Loucy (cell line): ENCODE measurements at regions not wholly inside any gene's neighbourhood (a gene's known extent, or its start where the extent isn't known, plus 50 kb on each side); places are given as distances from the start of the nearest gene placed in this dataset.

Source experiments
- EZH2phosphoT487 ChIP-seq: fragments of 200-600 bp; IDR thresholded peaks from 2 replicates; pipeline ENCODE4 v1.6.1; 2018; ENCODE audit warnings: antibody characterized with exemption, mild to moderate bottlenecking, moderate library complexity, borderline replicate concordance
- TF ChIP-seq, protein P1 (sequence below): fragments of 200-600 bp; sonication (generic); conservative IDR thresholded peaks from 2 replicates; pipeline ENCODE4 v1.5.1; 2014; ENCODE audit warnings: mild to moderate bottlenecking, antibody characterized with exemption, low read length

DNA sequence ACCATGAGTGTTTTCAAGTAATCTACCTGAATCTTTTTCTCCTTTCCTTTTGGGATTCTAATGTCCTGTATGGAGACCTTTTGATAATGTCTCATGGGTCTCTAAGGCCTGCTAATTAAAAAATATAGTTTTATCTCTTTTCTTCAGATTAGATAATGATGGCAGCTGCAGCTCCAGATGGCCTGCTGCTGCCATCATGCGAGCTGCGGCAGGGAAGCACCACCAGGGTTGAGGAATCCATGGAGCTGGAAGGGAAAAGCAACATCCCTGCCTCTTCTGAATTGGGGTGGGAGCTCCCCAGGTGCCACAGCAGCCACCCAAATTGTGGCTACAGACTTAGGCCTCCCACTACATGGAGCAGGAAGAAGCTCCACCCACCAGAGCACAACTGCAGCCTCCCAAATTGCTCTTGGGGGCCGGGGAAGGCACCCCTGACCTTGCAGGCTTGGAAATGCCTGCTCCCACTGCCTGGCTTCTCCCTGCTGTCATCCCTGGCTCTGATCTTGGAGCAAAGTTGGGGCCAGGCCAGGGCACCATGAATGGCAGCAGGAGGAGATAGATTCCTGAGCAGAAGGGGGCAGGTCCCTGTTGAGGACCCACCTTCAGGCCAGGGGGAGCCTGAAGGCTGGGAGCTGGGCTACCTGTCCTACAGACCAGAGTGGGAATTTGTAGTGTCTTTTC, 189.6 kb upstream of the MAN1A1 start:
- no peak for TF ChIP-seq EZH2phosphoT487
- TF ChIP-seq, protein P1, sequence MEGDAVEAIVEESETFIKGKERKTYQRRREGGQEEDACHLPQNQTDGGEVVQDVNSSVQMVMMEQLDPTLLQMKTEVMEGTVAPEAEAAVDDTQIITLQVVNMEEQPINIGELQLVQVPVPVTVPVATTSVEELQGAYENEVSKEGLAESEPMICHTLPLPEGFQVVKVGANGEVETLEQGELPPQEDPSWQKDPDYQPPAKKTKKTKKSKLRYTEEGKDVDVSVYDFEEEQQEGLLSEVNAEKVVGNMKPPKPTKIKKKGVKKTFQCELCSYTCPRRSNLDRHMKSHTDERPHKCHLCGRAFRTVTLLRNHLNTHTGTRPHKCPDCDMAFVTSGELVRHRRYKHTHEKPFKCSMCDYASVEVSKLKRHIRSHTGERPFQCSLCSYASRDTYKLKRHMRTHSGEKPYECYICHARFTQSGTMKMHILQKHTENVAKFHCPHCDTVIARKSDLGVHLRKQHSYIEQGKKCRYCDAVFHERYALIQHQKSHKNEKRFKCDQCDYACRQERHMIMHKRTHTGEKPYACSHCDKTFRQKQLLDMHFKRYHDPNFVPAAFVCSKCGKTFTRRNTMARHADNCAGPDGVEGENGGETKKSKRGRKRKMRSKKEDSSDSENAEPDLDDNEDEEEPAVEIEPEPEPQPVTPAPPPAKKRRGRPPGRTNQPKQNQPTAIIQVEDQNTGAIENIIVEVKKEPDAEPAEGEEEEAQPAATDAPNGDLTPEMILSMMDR = no peak
